Thyroid gland (tissue), 4 donors: ENCODE measurements at regions not wholly inside any gene's neighbourhood (a gene's known extent, or its start where the extent isn't known, plus 50 kb on each side); places are given as distances from the start of the nearest gene placed in this dataset.

Experiments
- DNase-seq, 2 donors: peaks; one replicate each; pipeline ENCODE4 v3.0.0-alpha.2; 2019
- H3K27ac ChIP-seq, 3 donors: fragments of 200-600 bp; sonication (generic); 1 replicate in 2 of 3; 2 replicates in 1 of 3; pipeline ENCODE4 v1.5.1; 2016 to 2019; ENCODE audit warnings: mild to moderate bottlenecking in 1 of 3, moderate library complexity in 1 of 3
- H3K27me3 ChIP-seq: fragments of 200-600 bp; sonication (generic); one replicate; pipeline ENCODE4 v1.5.1; 2019
- H3K36me3 ChIP-seq, 2 donors: fragments of 200-600 bp; sonication (generic); one replicate each; pipeline ENCODE4 v1.5.1; 2016 to 2019
- H3K4me1 ChIP-seq, 2 donors: fragments of 200-600 bp; sonication (generic); one replicate each; pipeline ENCODE4 v1.5.1; 2017 to 2019
- H3K4me3 ChIP-seq, 3 donors: fragments of 200-600 bp; sonication (generic); replicated peaks in 1 of 3; 1 replicate in 2 of 3; 2 replicates in 1 of 3; pipeline ENCODE4 v1.5.1; 2016; ENCODE audit warnings: mild to moderate bottlenecking in 1 of 3
- H3K9me3 ChIP-seq: fragments of 200-600 bp; sonication (generic); one replicate; pipeline ENCODE4 v1.5.1; 2017
- POLR2A ChIP-seq, 2 donors: fragments of 450-650 bp; IDR thresholded peaks; one replicate each; pipeline ENCODE4 v1.6.1; 2017; ENCODE audit warnings: antibody characterized with exemption in 2 of 2, mild to moderate bottlenecking in 2 of 2, moderate library complexity in 1 of 2
- WGBS, 2 donors: methylation state at CpG; one replicate each; pipeline ENCODE4 v1.1.5; 2017; 5-methylcytosine and 5-hydroxymethylcytosine counted together
- intact Hi-C: fragments of 100-400 bp; cut with DNase I; formaldehyde crosslinking; loops from one replicate; pipeline ENCODE4 v1.15.1; 2023
- TF ChIP-seq, protein P1 (sequence below), 6 experiments: fragments of 200-600 bp in 3 of 6; fragments of 450-650 bp in 3 of 6; sonication (generic) in 3 of 6; IDR thresholded peaks; one replicate each; pipeline ENCODE4 v1.5.1; 2016 to 2019; ENCODE audit warnings: antibody characterized with exemption in 6 of 6, mild to moderate bottlenecking in 2 of 6, inconsistent platforms in 1 of 6, moderate library complexity in 1 of 6

DNA sequence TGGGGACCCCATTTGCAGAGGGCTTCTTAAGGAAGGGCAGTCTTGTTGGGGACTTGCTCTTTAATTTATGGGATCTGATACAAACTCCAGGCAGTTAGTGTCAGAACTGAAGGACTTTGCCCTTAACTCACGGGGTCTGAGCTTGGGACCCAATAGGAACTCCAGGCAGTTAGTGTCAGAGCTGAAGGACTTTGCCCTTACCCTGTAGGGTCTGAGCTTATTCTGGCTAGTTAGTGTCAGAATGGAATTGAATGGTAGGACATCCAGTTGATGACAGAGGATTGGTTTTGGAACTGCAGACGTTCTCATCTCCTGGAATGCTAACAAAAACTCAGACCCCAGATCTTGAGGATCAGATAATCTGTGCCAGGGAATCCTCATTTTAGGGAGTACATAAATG lies 256.9 kb upstream of the COPS8 start:
- H3K36me3 ChIP-seq, result no peaks in the 10 kb centered on the region
- H3K4me3 ChIP-seq, result no peak overlapping the region
- no peak for DNase-seq
- WGBS, 2 donors, result 92 to 97% methylated on average over 2 of the region's 2 CpGs
- TF ChIP-seq, protein P1, sequence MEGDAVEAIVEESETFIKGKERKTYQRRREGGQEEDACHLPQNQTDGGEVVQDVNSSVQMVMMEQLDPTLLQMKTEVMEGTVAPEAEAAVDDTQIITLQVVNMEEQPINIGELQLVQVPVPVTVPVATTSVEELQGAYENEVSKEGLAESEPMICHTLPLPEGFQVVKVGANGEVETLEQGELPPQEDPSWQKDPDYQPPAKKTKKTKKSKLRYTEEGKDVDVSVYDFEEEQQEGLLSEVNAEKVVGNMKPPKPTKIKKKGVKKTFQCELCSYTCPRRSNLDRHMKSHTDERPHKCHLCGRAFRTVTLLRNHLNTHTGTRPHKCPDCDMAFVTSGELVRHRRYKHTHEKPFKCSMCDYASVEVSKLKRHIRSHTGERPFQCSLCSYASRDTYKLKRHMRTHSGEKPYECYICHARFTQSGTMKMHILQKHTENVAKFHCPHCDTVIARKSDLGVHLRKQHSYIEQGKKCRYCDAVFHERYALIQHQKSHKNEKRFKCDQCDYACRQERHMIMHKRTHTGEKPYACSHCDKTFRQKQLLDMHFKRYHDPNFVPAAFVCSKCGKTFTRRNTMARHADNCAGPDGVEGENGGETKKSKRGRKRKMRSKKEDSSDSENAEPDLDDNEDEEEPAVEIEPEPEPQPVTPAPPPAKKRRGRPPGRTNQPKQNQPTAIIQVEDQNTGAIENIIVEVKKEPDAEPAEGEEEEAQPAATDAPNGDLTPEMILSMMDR (IDR thresholded peaks at IDR 0.05), result no peak
- no peak for TF ChIP-seq POLR2A (IDR thresholded peaks at IDR 0.05)
- H3K9me3 ChIP-seq, result no peaks in the 10 kb centered on the region
- no peaks in the 10 kb centered on the region for H3K27me3 ChIP-seq
- H3K27ac ChIP-seq, result no peak overlapping the region
- H3K4me1 ChIP-seq, result peaks cover 27 to 41% of the 10 kb centered on the region in 2 donors
- intact Hi-C loops, result loop anchor here (10.0 kb wide), 1 partner anchor 154 kb away; no protein-coding TSS in a partner anchor

DNA sequence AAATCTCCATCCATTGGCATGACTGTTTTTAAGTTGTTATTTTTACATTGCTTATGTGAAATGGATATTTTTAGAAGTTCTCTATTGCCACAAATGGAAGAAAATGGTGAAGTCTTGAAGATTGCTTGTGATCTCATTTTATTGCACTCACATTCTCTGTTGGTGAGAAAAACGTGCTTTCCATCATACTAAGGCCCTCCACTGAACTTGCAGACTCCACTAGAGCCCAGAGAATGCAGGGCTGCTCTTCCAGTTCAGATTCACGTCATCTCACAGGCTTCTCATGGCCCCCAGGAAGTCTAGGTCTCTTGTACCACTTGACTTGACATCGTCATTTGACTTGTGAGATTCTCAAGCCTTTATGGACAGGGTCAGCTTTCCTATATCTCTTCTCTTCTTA lies 254.8 kb upstream of the COPS8 start:
- WGBS, 2 donors, result 78 to 88% methylated on average over 3 of the region's 3 CpGs
- H3K4me3 ChIP-seq, result no peak overlapping the region
- intact Hi-C loops, result no loop called here

DNA sequence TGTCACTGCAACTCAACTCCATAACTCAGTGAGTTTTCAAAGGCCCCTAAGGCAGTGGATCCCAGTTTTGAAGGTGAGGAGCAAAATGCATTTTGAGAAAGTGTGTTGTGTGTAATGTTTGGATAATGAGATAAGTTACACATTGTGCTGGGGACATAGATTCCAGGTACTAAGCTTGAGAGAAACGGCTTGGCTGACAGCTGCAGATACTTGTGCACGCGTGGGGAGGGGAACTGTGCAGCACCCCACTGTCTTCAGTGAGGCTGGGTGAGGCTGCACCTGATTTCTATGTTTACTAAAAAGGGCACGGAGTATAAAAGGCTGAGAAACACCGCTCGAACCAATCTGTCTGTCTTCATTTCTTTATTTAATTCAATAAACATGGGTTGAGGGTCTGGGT lies 254.0 kb upstream of the COPS8 start:
- TF ChIP-seq, protein P1 (IDR thresholded peaks at IDR 0.05), result no peak
- TF ChIP-seq POLR2A (IDR thresholded peaks at IDR 0.05), result no peak
- no peaks in the 10 kb centered on the region for H3K36me3 ChIP-seq
- no peaks in the 10 kb centered on the region for H3K27me3 ChIP-seq
- H3K4me3 ChIP-seq, result no peak overlapping the region
- no peaks in the 10 kb centered on the region for H3K9me3 ChIP-seq
- DNase-seq, result no peak
- intact Hi-C loops, result no loop called here
- WGBS, 2 donors, result 95 to 97% methylated on average over 6 of the region's 6 CpGs
- H3K4me1 ChIP-seq, result peaks cover 12 to 28% of the 10 kb centered on the region in 2 donors
- H3K27ac ChIP-seq, result no peak overlapping the region

More for the DNA sequence above, 254.8 kb upstream of the COPS8 start:
- Histone ChIP-seq H3K9me3 (no peaks in the 10 kb centered on the region), H3K4me1 (peaks cover 13 to 30% of the 10 kb centered on the region in 2 donors), H3K27ac (no peak overlapping the region), H3K27me3 (no peaks in the 10 kb centered on the region), H3K36me3 (no peaks in the 10 kb centered on the region)
- no peak for TF ChIP-seq POLR2A (IDR thresholded peaks at IDR 0.05)
- TF ChIP-seq, protein P1 (IDR thresholded peaks at IDR 0.05), result no peak
- no peak for DNase-seq

DNA sequence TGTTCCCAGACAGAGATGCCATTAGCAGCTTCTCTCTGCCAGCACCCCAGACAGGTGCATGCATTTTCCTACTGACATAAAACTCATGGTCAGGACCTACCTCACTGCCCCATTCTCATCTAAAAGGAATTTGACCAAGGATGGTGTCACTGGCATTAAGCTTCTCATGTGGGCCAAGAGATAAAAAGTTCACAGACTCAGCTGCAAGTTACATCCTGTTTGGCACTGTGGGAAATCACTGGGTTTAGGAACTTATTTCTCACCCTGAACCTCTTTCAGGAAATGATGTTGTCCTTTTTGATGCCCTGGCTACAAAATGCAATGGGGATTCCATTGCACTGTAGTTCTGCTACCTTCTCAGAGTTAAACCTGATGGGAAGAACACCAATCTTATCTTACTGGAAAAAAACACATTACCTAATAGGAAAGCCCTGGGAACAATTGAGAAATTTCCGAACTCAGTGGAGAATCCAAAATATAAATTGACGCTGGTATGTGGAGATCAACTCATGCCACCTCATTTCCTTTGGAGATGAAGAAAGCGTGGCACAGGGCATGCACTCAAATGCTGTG lies 252.1 kb upstream of the COPS8 start:
- Histone ChIP-seq H3K9me3 (no peaks in the 10 kb centered on the region), H3K27me3 (no peaks in the 10 kb centered on the region), H3K27ac (no peak overlapping the region), H3K36me3 (no peaks in the 10 kb centered on the region), H3K4me1 (peaks cover 12 to 13% of the 10 kb centered on the region in 2 donors), H3K4me3 (no peak overlapping the region)
- 87 to 89% methylated on average over 3 of the region's 3 CpGs for WGBS, 2 donors
- TF ChIP-seq, protein P1 (IDR thresholded peaks at IDR 0.05), result no peak
- TF ChIP-seq POLR2A (IDR thresholded peaks at IDR 0.05), result no peak
- intact Hi-C loops, result no loop called here
- DNase-seq, result no peak

DNA sequence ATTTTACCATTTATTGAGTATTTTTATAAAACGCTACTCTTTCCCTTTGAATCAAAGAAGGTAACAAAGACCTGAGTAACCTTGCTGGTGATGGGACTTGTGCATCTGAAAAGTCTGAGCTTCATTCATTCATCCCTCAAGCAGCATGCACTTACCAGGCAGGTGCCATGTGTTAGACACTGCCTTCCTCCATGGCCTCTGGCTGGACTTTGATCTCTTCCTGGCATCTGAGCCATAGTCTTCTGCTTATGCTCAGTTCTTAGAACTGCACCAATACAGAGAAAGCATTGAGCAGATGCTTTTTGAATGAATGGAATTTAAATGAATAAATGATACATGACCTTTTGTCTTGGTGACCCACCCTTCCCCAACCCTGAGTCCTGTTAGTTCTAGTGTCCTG lies 251.4 kb upstream of the COPS8 start:
- Histone ChIP-seq H3K4me3 (no peak overlapping the region), H3K27ac (no peak overlapping the region), H3K27me3 (no peaks in the 10 kb centered on the region), H3K9me3 (no peaks in the 10 kb centered on the region), H3K4me1 (peaks cover 12 to 13% of the 10 kb centered on the region in 2 donors), H3K36me3 (no peaks in the 10 kb centered on the region)
- DNase-seq, result no peak
- WGBS, 2 donors, result 96 to 100% methylated on average over 1 of the region's 1 CpG
- intact Hi-C loops, result no loop called here
- no peak for TF ChIP-seq POLR2A (IDR thresholded peaks at IDR 0.05)
- TF ChIP-seq, protein P1 (IDR thresholded peaks at IDR 0.05), result no peak
